ENCODE measurements at regions not wholly inside any gene's neighbourhood (a gene's known extent, or its start where the extent isn't known, plus 50 kb on each side); places are given as distances from the start of the nearest gene placed in this dataset.

GRCh38 chr2:189265696-189266320, 86.2 kb upstream of the COL5A2 start:
- ATAC-seq (no peak), DNase-seq (no peak)
- intact Hi-C loops (cut with DNase I, micrococcal nuclease): no loop called here

GRCh38 chr2:189267491-189267890, 87.9 kb upstream of the COL5A2 start:
- DNase-seq (no peak), ATAC-seq (no peak)
- intact Hi-C loops (cut with DNase I, micrococcal nuclease): no loop called here

GRCh38 chr2:189267925-189268579, 88.5 kb upstream of the COL5A2 start:
- intact Hi-C loops (cut with DNase I, micrococcal nuclease): no loop called here
- no peak for ATAC-seq
- no peak for DNase-seq

- intact Hi-C loops (cut with DNase I, micrococcal nuclease): no loop called here
- DNase-seq (no peak), ATAC-seq (no peak)
Observed at GRCh38 chr2:189268763-189269162, 89.2 kb upstream of the COL5A2 start.

GRCh38 chr2:189273734-189274133, 94.2 kb upstream of the COL5A2 start:
- intact Hi-C loops (cut with DNase I, micrococcal nuclease): no loop called here
- no peak for DNase-seq
- no peak for ATAC-seq

- intact Hi-C loops (cut with DNase I, micrococcal nuclease): no loop called here
- DNase-seq: no peak
Observed at GRCh38 chr2:189274361-189274760, 94.8 kb upstream of the COL5A2 start.

GRCh38 chr2:189276277-189276676, 96.7 kb upstream of the COL5A2 start:
- ATAC-seq (no peak), DNase-seq (no peak)
- intact Hi-C loops (cut with DNase I, micrococcal nuclease): no loop called here

More at GRCh38 chr2:189274361-189274760, 94.8 kb upstream of the COL5A2 start:
- no peak for ATAC-seq

- intact Hi-C loops (cut with DNase I, micrococcal nuclease): loop anchor here in 1 of 2 donors (10.0 kb wide), 1 partner anchor 134 kb away; no protein-coding TSS in a partner anchor
- ATAC-seq (no peak), DNase-seq (no peak)
Observed at GRCh38 chr2:189281201-189281600, 101.6 kb upstream of the COL5A2 start.

GRCh38 chr2:189285349-189285748, 105.8 kb upstream of the COL5A2 start:
- no peak for ATAC-seq
- DNase-seq: no peak
- intact Hi-C loops (cut with DNase I, micrococcal nuclease): loop anchor here in 1 of 2 donors (5.0 to 10.0 kb wide), 2 partner anchors 129 to 193 kb away; no protein-coding TSS in a partner anchor

- DNase-seq: no peak
- intact Hi-C loops (cut with DNase I, micrococcal nuclease): loop anchor here in 1 of 2 donors (5.0 to 10.0 kb wide), 2 partner anchors 129 to 194 kb away; no protein-coding TSS in a partner anchor
- no peak for ATAC-seq
Observed at GRCh38 chr2:189285962-189286645, 106.5 kb upstream of the COL5A2 start.

GRCh38 chr2:189287363-189287762, 107.8 kb upstream of the COL5A2 start:
- intact Hi-C loops (cut with DNase I, micrococcal nuclease): loop anchor here in 1 of 2 donors (5.0 to 10.0 kb wide), 2 partner anchors 127 to 195 kb away; no protein-coding TSS in a partner anchor
- DNase-seq: no peak
- no peak for ATAC-seq

- intact Hi-C loops (cut with DNase I, micrococcal nuclease): loop anchor here in 1 of 2 donors (5.0 to 10.0 kb wide), 2 partner anchors 127 to 196 kb away; no protein-coding TSS in a partner anchor
- DNase-seq (no peak), ATAC-seq (peak; percentile 58)
Observed at GRCh38 chr2:189287982-189288521, 108.5 kb upstream of the COL5A2 start.

- ATAC-seq: no peak
- DNase-seq: no peak
- intact Hi-C loops (cut with DNase I, micrococcal nuclease): no loop called here
Observed at GRCh38 chr2:189291460-189291859, 111.9 kb upstream of the COL5A2 start.

- DNase-seq (no peak), ATAC-seq (no peak)
- intact Hi-C loops (cut with DNase I, micrococcal nuclease): no loop called here
Observed at GRCh38 chr2:189293164-189293563, 113.6 kb upstream of the COL5A2 start.

- intact Hi-C loops (cut with DNase I, micrococcal nuclease): no loop called here
- DNase-seq (no peak), ATAC-seq (no peak)
Observed at GRCh38 chr2:189297446-189297845, 117.9 kb upstream of the COL5A2 start.

GRCh38 chr2:189298038-189298437, 118.5 kb upstream of the COL5A2 start:
- no peak for DNase-seq
- ATAC-seq: no peak
- intact Hi-C loops (cut with DNase I, micrococcal nuclease): no loop called here

- intact Hi-C loops (cut with DNase I, micrococcal nuclease): no loop called here
- no peak for ATAC-seq
- DNase-seq: no peak
Observed at GRCh38 chr2:189298481-189298880, 118.9 kb upstream of the COL5A2 start.

GRCh38 chr2:189299974-189300373, 120.4 kb upstream of the COL5A2 start:
- ATAC-seq (no peak), DNase-seq (no peak)
- intact Hi-C loops (cut with DNase I, micrococcal nuclease): no loop called here

GRCh38 chr2:189300916-189301315, 121.4 kb upstream of the COL5A2 start:
- intact Hi-C loops (cut with DNase I, micrococcal nuclease): no loop called here
- DNase-seq (no peak), ATAC-seq (no peak)

All from left colon (tissue), 2 donors.